HL-60 (cell line): ENCODE measurements at regions not wholly inside any gene's neighbourhood (a gene's known extent, or its start where the extent isn't known, plus 50 kb on each side); places are given as distances from the start of the nearest gene placed in this dataset.

Experiments used
- DNase-seq, 2 experiments: peaks; one replicate each; pipeline ENCODE4 v3.0.0-alpha.2; 2010 to 2020; ENCODE audit warnings: low read depth in 1 of 2, low spot score in 1 of 2
- H3K27ac ChIP-seq: fragments of 250-450 bp; sonication (Bioruptor Pico); replicated peaks from 2 replicates; pipeline ENCODE4 v1.5.1; 2020; ENCODE audit warnings: mild to moderate bottlenecking, moderate library complexity
- H3K27me3 ChIP-seq: fragments of 250-450 bp; sonication (Bioruptor Pico); 2 replicates; pipeline ENCODE4 v1.5.1; 2021; ENCODE audit warnings: mild to moderate bottlenecking, moderate library complexity; ENCODE audit not compliant: insufficient read depth, poor library complexity, severe bottlenecking
- H3K4me3 ChIP-seq: replicated peaks from 2 replicates; pipeline ENCODE4 v1.5.1; 2011; ENCODE audit warnings: mild to moderate bottlenecking, control low read depth, low read length; ENCODE audit not compliant: insufficient read depth
- CTCF ChIP-seq: IDR thresholded peaks from one replicate; pipeline ENCODE4 v1.5.1; 2011; ENCODE audit warnings: low read length, control low read depth, inconsistent platforms; ENCODE audit not compliant: insufficient read depth
- GABPA ChIP-seq: IDR thresholded peaks from 2 replicates; pipeline ENCODE4 v1.6.1; 2012; ENCODE audit warnings: low read depth
- POLR2AphosphoS5 ChIP-seq: IDR thresholded peaks from 2 replicates; pipeline ENCODE4 v1.6.1; 2012; ENCODE audit warnings: low read depth
- REST ChIP-seq: IDR thresholded peaks from 2 replicates; pipeline ENCODE4 v1.6.1; 2012; ENCODE audit warnings: low read depth; ENCODE audit not compliant: insufficient replicate concordance
- SPI1 ChIP-seq: IDR thresholded peaks from 2 replicates; pipeline ENCODE4 v1.6.1; 2012; ENCODE audit warnings: low read depth, mild to moderate bottlenecking, borderline replicate concordance

GRCh38 chr13:44024167-44024845 is 144.6 kb downstream of the LACC1 start:
- no peak for DNase-seq
- Histone ChIP-seq H3K27ac (no peak overlapping the region), H3K4me3 (no peak overlapping the region), H3K27me3 (peaks cover 8% of the 10 kb centered on the region)
- TF ChIP-seq CTCF: no peak

DNA sequence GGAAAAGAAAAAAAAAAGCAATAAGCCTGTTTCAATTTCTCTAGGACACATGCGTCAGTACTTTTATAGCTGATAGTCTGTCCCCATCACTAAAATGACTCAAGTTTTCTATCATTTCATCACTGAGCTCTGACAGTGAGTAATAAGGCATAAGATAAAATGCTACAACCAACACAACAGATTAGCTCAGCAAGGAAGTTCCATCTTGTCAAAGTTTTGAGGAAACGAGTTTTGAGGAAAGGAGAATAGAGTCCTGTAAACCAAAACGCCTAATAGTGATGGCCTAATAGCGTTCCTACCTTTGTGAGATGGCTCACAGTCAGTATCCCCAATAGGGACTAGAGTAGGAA is 145.1 kb downstream of the LACC1 start:
- DNase-seq: no peak
- Histone ChIP-seq H3K27me3 (peaks cover 8% of the 10 kb centered on the region), H3K4me3 (no peak overlapping the region), H3K27ac (no peak overlapping the region)
- TF ChIP-seq REST (no peak), SPI1 (no peak), POLR2AphosphoS5 (no peak)

DNA sequence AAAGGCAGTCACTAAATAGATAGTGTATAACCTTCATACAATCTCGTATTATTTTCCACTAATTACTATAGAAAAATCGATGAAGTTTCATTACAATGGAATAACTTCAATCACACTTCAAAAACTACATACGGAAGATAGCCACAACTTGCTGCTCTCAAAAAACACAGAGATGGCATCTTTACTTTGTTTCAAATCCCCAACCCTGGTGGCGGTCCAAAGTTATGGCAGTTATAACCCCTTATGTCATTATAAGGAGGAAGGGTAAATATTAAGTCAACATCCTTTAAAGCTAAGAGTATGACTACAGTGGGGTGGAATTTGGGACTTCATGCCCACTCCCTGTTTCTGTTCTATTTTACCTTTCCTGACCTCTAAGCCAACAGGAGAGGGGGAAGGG is 146.5 kb downstream of the LACC1 start:
- TF ChIP-seq CTCF: no peak
- no peak for TF ChIP-seq REST
- Histone ChIP-seq H3K27me3 (peaks cover 8% of the 10 kb centered on the region), H3K27ac (no peak overlapping the region), H3K4me3 (no peak overlapping the region)
- no peak for DNase-seq

GRCh38 chr13:44028734-44029133 is 149.0 kb downstream of the LACC1 start:
- DNase-seq: no peak
- H3K27me3 ChIP-seq: peaks cover 7% of the 10 kb centered on the region
- TF ChIP-seq GABPA: no peak
- H3K4me3 ChIP-seq: no peak overlapping the region
- no peak overlapping the region for H3K27ac ChIP-seq

GRCh38 chr13:44030615-44031014 is 150.9 kb downstream of the LACC1 start:
- Histone ChIP-seq H3K27me3 (peaks cover 3% of the 10 kb centered on the region), H3K27ac (no peak overlapping the region), H3K4me3 (no peak overlapping the region)
- no peak for DNase-seq
- TF ChIP-seq POLR2AphosphoS5 (no peak), CTCF (no peak), REST (no peak), SPI1 (no peak), GABPA (no peak)
